Effector memory CD4-positive, alpha-beta T cell (primary cell): ENCODE measurements at regions not wholly inside any gene's neighbourhood (a gene's known extent, or its start where the extent isn't known, plus 50 kb on each side); places are given as distances from the start of the nearest gene placed in this dataset.

Source experiments
- DNase-seq, 3 donors: peaks; one replicate each; pipeline ENCODE4 v3.0.0-alpha.2; 2020
- H3K27ac ChIP-seq: 2 replicates; pipeline ENCODE4 v1.7.0; 2013; ENCODE audit warnings: mild to moderate bottlenecking, low read length, moderate library complexity; ENCODE audit not compliant: insufficient read depth, poor library complexity, severe bottlenecking
- H3K27me3 ChIP-seq: replicated peaks from 2 replicates; pipeline ENCODE4 v1.7.0; 2013; ENCODE audit warnings: mild to moderate bottlenecking, low read length; ENCODE audit not compliant: insufficient read depth, control insufficient read depth, poor library complexity, severe bottlenecking
- H3K36me3 ChIP-seq: 2 replicates; pipeline ENCODE4 v1.7.0; 2013; ENCODE audit warnings: mild to moderate bottlenecking, low read length, moderate library complexity; ENCODE audit not compliant: control insufficient read depth, insufficient read depth
- H3K4me1 ChIP-seq: 2 replicates; pipeline ENCODE4 v1.7.0; 2013; ENCODE audit warnings: low read length, mild to moderate bottlenecking; ENCODE audit not compliant: control insufficient read depth, insufficient read depth, poor library complexity, severe bottlenecking
- H3K4me3 ChIP-seq: 2 replicates; pipeline ENCODE4 v1.7.0; 2013; ENCODE audit warnings: low read length, low read depth, mild to moderate bottlenecking; ENCODE audit not compliant: insufficient read depth, poor library complexity, severe bottlenecking
- H3K9me3 ChIP-seq: 2 replicates; pipeline ENCODE4 v1.7.0; 2013; ENCODE audit warnings: mild to moderate bottlenecking, low read length, moderate library complexity; ENCODE audit not compliant: control insufficient read depth

- H3K36me3 ChIP-seq: no peaks in the 10 kb centered on the region
- no peak for DNase-seq
- no peaks in the 10 kb centered on the region for H3K27me3 ChIP-seq
- no peaks in the 10 kb centered on the region for H3K4me1 ChIP-seq
- no peak overlapping the region for H3K4me3 ChIP-seq
- no peaks in the 10 kb centered on the region for H3K9me3 ChIP-seq
- H3K27ac ChIP-seq: no peak overlapping the region
Observed at GRCh38 chr1:82319546-82319945, 518.8 kb downstream of the ADGRL2 start.

GRCh38 chr1:82318921-82319320, 518.2 kb downstream of the ADGRL2 start:
- no peak overlapping the region for H3K27ac ChIP-seq
- DNase-seq: no peak
- no peaks in the 10 kb centered on the region for H3K27me3 ChIP-seq
- H3K36me3 ChIP-seq: no peaks in the 10 kb centered on the region
- no peak overlapping the region for H3K4me3 ChIP-seq
- H3K4me1 ChIP-seq: no peaks in the 10 kb centered on the region
- no peaks in the 10 kb centered on the region for H3K9me3 ChIP-seq

GRCh38 chr1:82318265-82318664, 517.5 kb downstream of the ADGRL2 start:
- no peak for DNase-seq
- no peaks in the 10 kb centered on the region for H3K36me3 ChIP-seq
- H3K27me3 ChIP-seq: no peaks in the 10 kb centered on the region
- no peaks in the 10 kb centered on the region for H3K9me3 ChIP-seq
- H3K4me1 ChIP-seq: no peaks in the 10 kb centered on the region
- no peak overlapping the region for H3K4me3 ChIP-seq
- no peak overlapping the region for H3K27ac ChIP-seq

GRCh38 chr1:82317671-82318070, 516.9 kb downstream of the ADGRL2 start:
- H3K27ac ChIP-seq: no peak overlapping the region
- H3K36me3 ChIP-seq: no peaks in the 10 kb centered on the region
- no peaks in the 10 kb centered on the region for H3K27me3 ChIP-seq
- H3K9me3 ChIP-seq: no peaks in the 10 kb centered on the region
- no peak for DNase-seq
- H3K4me3 ChIP-seq: no peak overlapping the region
- H3K4me1 ChIP-seq: no peaks in the 10 kb centered on the region

GRCh38 chr1:82299656-82300055, 498.9 kb downstream of the ADGRL2 start:
- Histone ChIP-seq H3K27ac (no peak overlapping the region), H3K27me3 (no peaks in the 10 kb centered on the region), H3K9me3 (no peaks in the 10 kb centered on the region), H3K4me1 (no peaks in the 10 kb centered on the region), H3K36me3 (no peaks in the 10 kb centered on the region), H3K4me3 (no peak overlapping the region)
- DNase-seq: no peak

GRCh38 chr1:82299056-82299455, 498.3 kb downstream of the ADGRL2 start:
- no peaks in the 10 kb centered on the region for H3K9me3 ChIP-seq
- no peak overlapping the region for H3K4me3 ChIP-seq
- no peak overlapping the region for H3K27ac ChIP-seq
- no peak for DNase-seq
- no peaks in the 10 kb centered on the region for H3K4me1 ChIP-seq
- no peaks in the 10 kb centered on the region for H3K36me3 ChIP-seq
- H3K27me3 ChIP-seq: no peaks in the 10 kb centered on the region

GRCh38 chr1:82297139-82297896, 496.6 kb downstream of the ADGRL2 start:
- Histone ChIP-seq H3K27ac (no peak overlapping the region), H3K36me3 (no peaks in the 10 kb centered on the region), H3K4me1 (no peaks in the 10 kb centered on the region), H3K27me3 (no peaks in the 10 kb centered on the region), H3K4me3 (no peak overlapping the region), H3K9me3 (no peaks in the 10 kb centered on the region)
- no peak for DNase-seq

GRCh38 chr1:82287556-82287955, 486.8 kb downstream of the ADGRL2 start:
- H3K36me3 ChIP-seq: no peaks in the 10 kb centered on the region
- no peak for DNase-seq
- H3K4me3 ChIP-seq: no peak overlapping the region
- H3K27ac ChIP-seq: no peak overlapping the region
- no peaks in the 10 kb centered on the region for H3K4me1 ChIP-seq
- no peaks in the 10 kb centered on the region for H3K9me3 ChIP-seq
- H3K27me3 ChIP-seq: no peaks in the 10 kb centered on the region

- Histone ChIP-seq H3K9me3 (no peaks in the 10 kb centered on the region), H3K4me1 (no peaks in the 10 kb centered on the region), H3K27me3 (no peaks in the 10 kb centered on the region), H3K4me3 (no peak overlapping the region), H3K27ac (no peak overlapping the region), H3K36me3 (no peaks in the 10 kb centered on the region)
- no peak for DNase-seq
Observed at GRCh38 chr1:82284213-82284612, 483.5 kb downstream of the ADGRL2 start.

- no peaks in the 10 kb centered on the region for H3K27me3 ChIP-seq
- H3K36me3 ChIP-seq: no peaks in the 10 kb centered on the region
- no peak for DNase-seq
- H3K4me3 ChIP-seq: no peak overlapping the region
- H3K4me1 ChIP-seq: no peaks in the 10 kb centered on the region
- H3K9me3 ChIP-seq: no peaks in the 10 kb centered on the region
- no peak overlapping the region for H3K27ac ChIP-seq
Observed at GRCh38 chr1:82279241-82279640, 478.5 kb downstream of the ADGRL2 start.
